ENCODE measurements at regions not wholly inside any gene's neighbourhood (a gene's known extent, or its start where the extent isn't known, plus 50 kb on each side); places are given as distances from the start of the nearest gene placed in this dataset.

- no peak for DNase-seq
Observed at GRCh38 chr16:48435906-48436305, 50.7 kb upstream of the SIAH1 start.

GRCh38 chr16:48435318-48435680, 50.1 kb upstream of the SIAH1 start:
- DNase-seq = no peak

Data from activated CD8-positive, alpha-beta memory T cell treated with anti-CD3 and anti-CD28 coated beads for 24 hours (primary cell).